Activated naive CD8-positive, alpha-beta T cell (primary cell): ENCODE measurements at regions not wholly inside any gene's neighbourhood (a gene's known extent, or its start where the extent isn't known, plus 50 kb on each side); places are given as distances from the start of the nearest gene placed in this dataset.
"Not testable (repeated sequence)": the region's sequence is repeated elsewhere in the genome, so short reads cannot be mapped to it uniquely, and the experiment has no call there.

ENCODE experiments used
- H3K27ac Mint-ChIP-seq: one replicate; pipeline ENCODE4 v1.8.0; 2021; ENCODE audit warnings: mixed read lengths
- H3K27me3 Mint-ChIP-seq: one replicate; pipeline ENCODE4 v1.8.0; 2021; ENCODE audit warnings: mixed read lengths
- H3K36me3 Mint-ChIP-seq: one replicate; pipeline ENCODE4 v1.8.0; 2021; ENCODE audit warnings: mixed read lengths
- H3K4me1 Mint-ChIP-seq: one replicate; pipeline ENCODE4 v1.8.0; 2021; ENCODE audit warnings: low read depth, mixed read lengths
- H3K4me3 Mint-ChIP-seq: one replicate; pipeline ENCODE4 v1.8.0; 2021; ENCODE audit warnings: mild to moderate bottlenecking, mixed read lengths
- H3K9me3 Mint-ChIP-seq: one replicate; pipeline ENCODE4 v1.8.0; 2021; ENCODE audit warnings: low read depth, mixed read lengths

- Mint-ChIP-seq H3K4me3 (no peak overlapping the region), H3K9me3 (peaks cover 2% of the 10 kb centered on the region), H3K4me1 (no peaks in the 10 kb centered on the region), H3K27ac (no peak overlapping the region), H3K27me3 (no peaks in the 10 kb centered on the region), H3K36me3 (no peaks in the 10 kb centered on the region)
These were observed 1621.6 kb downstream of the REEP3 start for GRCh38 chr10:65142641-65143435.

GRCh38 chr10:65143723-65144122 lies 1622.5 kb downstream of the REEP3 start:
- H3K4me1 Mint-ChIP-seq: no peaks in the 10 kb centered on the region
- H3K9me3 Mint-ChIP-seq: peaks cover 4% of the 10 kb centered on the region
- H3K4me3 Mint-ChIP-seq: no peak overlapping the region
- no peak overlapping the region for H3K27ac Mint-ChIP-seq
- H3K27me3 Mint-ChIP-seq: no peaks in the 10 kb centered on the region
- no peaks in the 10 kb centered on the region for H3K36me3 Mint-ChIP-seq

GRCh38 chr10:65149878-65150277 lies 1628.7 kb downstream of the REEP3 start:
- no peak overlapping the region for H3K27ac Mint-ChIP-seq
- H3K4me1 Mint-ChIP-seq: no peaks in the 10 kb centered on the region
- no peak overlapping the region for H3K4me3 Mint-ChIP-seq
- peaks cover 16% of the 10 kb centered on the region for H3K9me3 Mint-ChIP-seq
- H3K36me3 Mint-ChIP-seq: no peaks in the 10 kb centered on the region
- no peaks in the 10 kb centered on the region for H3K27me3 Mint-ChIP-seq

DNA sequence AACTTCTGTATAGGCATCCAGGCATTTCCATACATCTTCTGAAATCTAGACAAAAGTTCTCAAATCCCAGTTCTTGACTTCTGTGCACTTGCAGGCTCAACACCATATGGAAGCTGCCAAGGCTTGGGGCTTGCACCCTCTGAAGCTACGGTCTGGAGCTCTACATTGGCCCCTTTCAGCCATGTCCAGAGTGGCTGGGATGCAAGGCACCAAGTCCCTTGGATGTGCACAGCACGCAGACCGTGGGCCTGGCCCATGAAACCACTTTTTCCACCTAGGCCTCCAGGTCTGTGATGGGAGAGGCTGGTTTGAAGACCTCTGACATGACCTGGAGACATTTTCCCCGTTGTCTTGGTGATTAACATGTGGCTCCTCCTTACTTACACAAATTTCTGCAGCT lies 1645.1 kb downstream of the REEP3 start:
- H3K27me3 Mint-ChIP-seq: no peaks in the 10 kb centered on the region
- H3K9me3 Mint-ChIP-seq: peaks cover 9% of the 10 kb centered on the region

GRCh38 chr10:65172249-65172648 lies 1651.0 kb downstream of the REEP3 start:
- Mint-ChIP-seq H3K27me3 (no peaks in the 10 kb centered on the region), H3K36me3 (no peaks in the 10 kb centered on the region), H3K9me3 (peaks cover 5% of the 10 kb centered on the region), H3K4me3 (no peak overlapping the region), H3K4me1 (no peaks in the 10 kb centered on the region), H3K27ac (no peak overlapping the region)

More for the DNA sequence above, 1645.1 kb downstream of the REEP3 start:
- Mint-ChIP-seq H3K27ac (no peak overlapping the region), H3K4me1 (no peaks in the 10 kb centered on the region), H3K4me3 (no peak overlapping the region), H3K36me3 (no peaks in the 10 kb centered on the region)

DNA sequence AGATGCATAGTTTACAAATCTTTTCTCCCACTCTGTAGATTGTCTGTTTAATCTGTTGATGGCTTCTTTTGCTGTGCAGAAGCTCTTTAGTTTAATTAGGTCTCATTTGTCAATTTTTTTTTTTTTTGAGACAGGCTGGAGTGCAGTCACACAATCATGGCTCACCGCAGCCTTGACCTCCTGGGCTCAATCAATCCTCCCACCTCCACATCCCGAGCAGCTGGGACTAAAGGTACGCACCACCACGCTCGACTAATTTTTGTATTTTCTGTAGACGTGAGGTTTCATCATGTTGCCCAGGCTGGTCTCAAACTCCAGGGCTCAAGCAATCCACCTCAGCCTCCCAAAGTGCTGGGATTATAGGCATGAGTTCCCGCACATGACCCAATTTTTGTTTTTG lies 1655.8 kb downstream of the REEP3 start:
- H3K4me1 Mint-ChIP-seq: no peaks in the 10 kb centered on the region
- H3K27me3 Mint-ChIP-seq: no peaks in the 10 kb centered on the region

GRCh38 chr10:65183236-65183635 lies 1662.0 kb downstream of the REEP3 start:
- Mint-ChIP-seq H3K27me3 (no peaks in the 10 kb centered on the region), H3K4me1 (no peaks in the 10 kb centered on the region), H3K4me3 (no peak overlapping the region), H3K36me3 (no peaks in the 10 kb centered on the region), H3K9me3 (peaks cover 22% of the 10 kb centered on the region), H3K27ac (no peak overlapping the region)

More for the DNA sequence above, 1655.8 kb downstream of the REEP3 start:
- Mint-ChIP-seq H3K9me3 (peaks cover 27% of the 10 kb centered on the region), H3K36me3 (no peaks in the 10 kb centered on the region), H3K4me3 (no peak overlapping the region), H3K27ac (no peak overlapping the region)

DNA sequence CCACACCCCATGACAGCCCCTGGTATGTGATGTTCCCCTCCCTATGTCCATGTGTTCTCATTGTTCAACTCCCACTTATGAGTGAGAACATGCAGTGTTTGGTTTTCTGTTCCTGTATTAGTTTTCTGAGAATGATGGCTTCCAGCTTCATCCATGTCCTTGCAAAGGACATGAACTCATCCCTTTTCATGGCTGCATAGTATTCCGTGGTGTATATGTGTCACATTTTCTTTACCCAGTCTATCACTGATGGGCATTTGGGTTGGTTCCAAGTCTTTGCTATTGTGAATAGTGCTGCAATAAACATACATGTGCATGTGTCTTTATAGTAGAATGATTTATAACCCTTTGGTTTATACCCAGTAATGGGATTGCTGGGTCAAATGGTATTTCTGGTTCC lies 1665.5 kb downstream of the REEP3 start:
- H3K4me3 Mint-ChIP-seq, H3K27me3 Mint-ChIP-seq, H3K36me3 Mint-ChIP-seq, H3K4me1 Mint-ChIP-seq, H3K9me3 Mint-ChIP-seq, H3K27ac Mint-ChIP-seq: not testable (repeated sequence)

DNA sequence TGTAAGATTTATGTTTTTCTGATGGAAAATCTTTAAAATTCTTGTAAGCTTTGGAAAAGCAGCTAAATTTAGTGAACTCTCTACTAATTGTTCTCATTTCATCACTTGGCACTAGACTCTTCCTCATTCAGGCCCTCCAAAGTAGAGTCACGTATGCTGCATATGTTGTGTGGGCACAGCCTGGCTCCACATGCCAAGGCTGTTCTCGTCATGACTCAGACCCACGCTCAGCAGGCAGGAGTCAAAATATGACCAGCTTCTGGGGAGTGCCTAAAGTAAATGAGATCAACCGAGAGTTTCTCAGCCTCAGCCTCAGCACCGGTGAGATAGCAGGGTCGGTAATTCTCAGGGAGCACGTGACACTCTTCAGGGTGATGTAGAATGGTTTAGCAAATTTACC lies 1672.9 kb downstream of the REEP3 start:
- Mint-ChIP-seq H3K4me3 (no peak overlapping the region), H3K27me3 (no peaks in the 10 kb centered on the region), H3K36me3 (no peaks in the 10 kb centered on the region), H3K4me1 (no peaks in the 10 kb centered on the region), H3K27ac (no peak overlapping the region), H3K9me3 (peaks cover 10% of the 10 kb centered on the region)

GRCh38 chr10:65194555-65194954 lies 1673.4 kb downstream of the REEP3 start:
- no peaks in the 10 kb centered on the region for H3K36me3 Mint-ChIP-seq
- no peak overlapping the region for H3K4me3 Mint-ChIP-seq
- H3K4me1 Mint-ChIP-seq: no peaks in the 10 kb centered on the region
- H3K9me3 Mint-ChIP-seq: peaks cover 10% of the 10 kb centered on the region
- H3K27me3 Mint-ChIP-seq: no peaks in the 10 kb centered on the region
- no peak overlapping the region for H3K27ac Mint-ChIP-seq

GRCh38 chr10:65196111-65196510 lies 1674.9 kb downstream of the REEP3 start:
- Mint-ChIP-seq H3K27ac (no peak overlapping the region), H3K4me3 (no peak overlapping the region), H3K9me3 (peaks cover 5% of the 10 kb centered on the region), H3K4me1 (no peaks in the 10 kb centered on the region), H3K27me3 (no peaks in the 10 kb centered on the region), H3K36me3 (no peaks in the 10 kb centered on the region)

DNA sequence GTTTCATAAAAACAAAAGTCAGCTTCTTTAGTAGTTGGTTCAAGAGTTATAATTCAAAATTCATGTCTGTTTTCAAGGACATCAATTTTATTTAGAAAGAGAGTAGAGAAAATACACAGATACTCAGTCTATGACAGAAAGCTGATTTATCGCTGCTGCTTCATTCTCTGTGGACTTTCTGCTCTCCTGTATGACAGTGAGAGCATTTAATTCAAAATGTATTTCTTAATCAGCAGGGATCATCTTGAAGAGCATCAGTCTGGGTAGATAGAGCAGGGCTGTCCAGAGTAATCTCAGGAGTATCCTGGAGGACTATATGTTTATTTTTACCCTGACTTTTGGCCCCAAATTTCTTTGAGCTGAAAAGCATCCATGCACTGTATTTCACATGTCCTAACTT lies 1676.7 kb downstream of the REEP3 start:
- H3K4me3 Mint-ChIP-seq: no peak overlapping the region
- no peaks in the 10 kb centered on the region for H3K4me1 Mint-ChIP-seq
- no peak overlapping the region for H3K27ac Mint-ChIP-seq
- no peaks in the 10 kb centered on the region for H3K36me3 Mint-ChIP-seq
- H3K27me3 Mint-ChIP-seq: no peaks in the 10 kb centered on the region
- no peaks in the 10 kb centered on the region for H3K9me3 Mint-ChIP-seq

DNA sequence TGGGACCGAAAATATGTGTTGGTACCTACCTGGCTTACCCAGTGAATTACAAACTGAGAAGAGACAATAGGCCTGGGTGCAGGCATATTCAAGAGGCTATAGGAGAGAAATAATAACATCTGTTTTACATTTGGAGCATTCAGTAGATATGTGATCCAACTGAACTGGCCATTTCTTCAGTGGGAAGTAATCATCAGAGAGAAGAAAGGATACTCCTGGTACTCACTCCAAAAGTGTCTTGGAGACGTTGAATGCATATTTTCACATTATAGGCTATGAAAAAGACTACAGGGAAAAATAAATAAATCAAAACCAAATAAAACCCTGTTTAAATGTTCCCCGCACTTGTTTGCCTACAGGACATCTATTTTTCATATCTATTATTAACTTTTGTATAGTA lies 1680.3 kb downstream of the REEP3 start:
- Mint-ChIP-seq H3K27me3 (no peaks in the 10 kb centered on the region), H3K4me3 (no peak overlapping the region), H3K9me3 (no peaks in the 10 kb centered on the region), H3K4me1 (no peaks in the 10 kb centered on the region), H3K27ac (no peak overlapping the region), H3K36me3 (no peaks in the 10 kb centered on the region)

DNA sequence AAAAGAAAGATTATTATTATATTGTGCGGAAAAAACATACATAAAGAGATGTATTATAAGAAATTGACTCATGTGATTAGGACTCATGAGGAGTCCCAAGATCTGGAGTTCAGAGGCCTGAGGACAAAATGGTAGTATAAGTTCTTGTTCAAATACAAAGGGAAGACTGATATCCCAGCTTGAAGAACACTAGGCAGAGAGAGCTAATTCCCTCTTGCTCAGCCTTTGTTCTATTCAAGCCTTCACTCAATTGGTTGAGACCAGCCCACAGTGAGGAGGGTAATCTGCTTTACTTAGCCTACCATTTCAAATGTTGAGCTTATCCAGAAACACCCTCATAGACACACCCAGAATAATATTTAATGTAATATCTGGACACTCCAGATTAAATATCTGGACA lies 1683.8 kb downstream of the REEP3 start:
- no peaks in the 10 kb centered on the region for H3K9me3 Mint-ChIP-seq
- no peak overlapping the region for H3K4me3 Mint-ChIP-seq
- no peaks in the 10 kb centered on the region for H3K4me1 Mint-ChIP-seq

DNA sequence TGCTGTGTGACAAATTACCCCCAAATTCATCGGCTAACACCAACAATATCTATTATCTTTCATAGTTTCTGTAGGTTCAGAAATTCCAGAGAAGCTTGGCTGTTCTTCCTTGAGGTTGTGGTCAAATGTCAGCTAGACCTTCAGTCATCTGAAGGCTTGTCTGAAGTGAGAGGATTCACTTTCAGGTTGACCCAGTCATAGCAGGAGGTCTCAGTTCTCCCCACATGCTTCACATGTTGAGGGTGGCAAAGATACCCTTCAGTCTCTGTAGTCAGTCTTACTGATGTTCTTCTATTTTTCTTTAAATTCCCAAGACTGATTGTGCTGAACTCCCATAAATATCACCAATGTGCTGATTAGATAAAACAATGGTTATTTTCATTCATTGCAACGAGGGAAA lies 1692.0 kb downstream of the REEP3 start:
- Mint-ChIP-seq H3K4me1 (no peaks in the 10 kb centered on the region), H3K27me3 (no peaks in the 10 kb centered on the region), H3K27ac (no peak overlapping the region), H3K4me3 (no peak overlapping the region), H3K9me3 (no peaks in the 10 kb centered on the region), H3K36me3 (no peaks in the 10 kb centered on the region)

More for the DNA sequence above, 1683.8 kb downstream of the REEP3 start:
- H3K27ac Mint-ChIP-seq: no peak overlapping the region
- no peaks in the 10 kb centered on the region for H3K36me3 Mint-ChIP-seq
- no peaks in the 10 kb centered on the region for H3K27me3 Mint-ChIP-seq

DNA sequence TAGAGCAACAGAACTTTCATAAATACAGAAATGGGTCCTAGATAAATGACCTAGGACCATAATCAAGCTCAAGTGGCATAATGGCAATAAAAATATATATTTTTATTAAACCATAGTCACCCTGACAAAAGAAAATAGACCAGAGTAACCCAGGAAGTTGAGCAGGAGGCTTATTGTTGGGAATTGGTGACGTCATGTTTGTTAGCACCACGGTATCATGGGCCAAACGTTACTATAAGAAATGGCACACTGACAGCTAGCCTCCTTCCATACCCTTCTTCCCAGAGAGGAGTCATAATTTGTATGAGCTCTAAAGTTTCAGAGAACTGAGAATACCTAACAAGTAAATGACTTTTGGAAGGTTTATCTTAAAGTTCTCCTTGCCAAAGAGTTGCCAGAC lies 1698.2 kb downstream of the REEP3 start:
- Mint-ChIP-seq H3K4me3 (no peak overlapping the region), H3K9me3 (no peaks in the 10 kb centered on the region), H3K4me1 (no peaks in the 10 kb centered on the region)

More for the DNA sequence above, 1698.2 kb downstream of the REEP3 start:
- Mint-ChIP-seq H3K36me3 (no peaks in the 10 kb centered on the region), H3K27ac (no peak overlapping the region), H3K27me3 (no peaks in the 10 kb centered on the region)
